ENCODE measurements at regions not wholly inside any gene's neighbourhood (a gene's known extent, or its start where the extent isn't known, plus 50 kb on each side); places are given as distances from the start of the nearest gene placed in this dataset.
A peak's percentile ranks its signal among the peaks of the same experiment; 100 is the strongest.

DNA sequence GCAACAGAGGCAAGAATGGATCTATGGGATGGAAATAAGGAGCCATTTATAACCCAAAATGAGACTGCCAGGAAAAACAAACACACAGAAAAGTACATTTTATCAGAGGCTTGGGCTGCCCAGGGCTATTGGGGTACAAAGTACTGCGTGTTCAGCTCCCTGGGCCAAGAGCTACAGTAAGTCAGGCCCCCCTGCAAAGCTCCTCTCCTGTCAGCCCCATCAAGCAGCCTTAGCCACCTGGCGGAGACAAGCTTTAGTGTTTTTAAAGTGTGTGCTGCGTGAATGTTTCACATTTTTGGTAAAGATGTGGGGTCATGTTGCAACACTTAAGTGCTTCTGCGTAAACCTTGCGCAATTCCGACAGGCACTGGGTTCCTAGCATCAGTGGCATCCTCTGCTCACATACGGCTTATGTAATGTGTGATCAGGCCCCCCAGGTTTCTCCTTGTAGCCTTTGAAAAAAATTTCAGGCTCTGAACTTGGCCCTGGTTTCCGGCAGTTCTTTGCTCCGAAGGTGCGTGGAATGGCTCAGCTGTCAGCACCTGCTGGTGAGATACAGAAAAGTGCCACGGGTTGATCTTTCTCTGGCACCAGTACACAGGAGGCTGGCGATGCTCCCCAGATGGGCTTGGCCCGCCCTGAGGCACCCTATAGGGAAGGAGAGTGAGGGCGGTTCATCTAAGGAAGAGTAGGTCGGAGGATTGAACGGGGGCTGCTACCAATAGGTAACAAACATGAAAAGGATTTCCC, 198.7 kb upstream of the EEA1 start:
- no peak overlapping the region for H3K4me3 ChIP-seq (ENCODE audit: low read length)
- peak; percentile 91 for DNase-seq (ENCODE audit: low read depth)
- peak; percentile 42 for TF ChIP-seq CTCF (conservative IDR thresholded peaks at IDR 0.05; ENCODE audit: low read length)

GRCh38 chr12:93128332-93128707, 199.2 kb upstream of the EEA1 start:
- no peak for TF ChIP-seq CTCF (conservative IDR thresholded peaks at IDR 0.05; ENCODE audit: low read length)

DNA sequence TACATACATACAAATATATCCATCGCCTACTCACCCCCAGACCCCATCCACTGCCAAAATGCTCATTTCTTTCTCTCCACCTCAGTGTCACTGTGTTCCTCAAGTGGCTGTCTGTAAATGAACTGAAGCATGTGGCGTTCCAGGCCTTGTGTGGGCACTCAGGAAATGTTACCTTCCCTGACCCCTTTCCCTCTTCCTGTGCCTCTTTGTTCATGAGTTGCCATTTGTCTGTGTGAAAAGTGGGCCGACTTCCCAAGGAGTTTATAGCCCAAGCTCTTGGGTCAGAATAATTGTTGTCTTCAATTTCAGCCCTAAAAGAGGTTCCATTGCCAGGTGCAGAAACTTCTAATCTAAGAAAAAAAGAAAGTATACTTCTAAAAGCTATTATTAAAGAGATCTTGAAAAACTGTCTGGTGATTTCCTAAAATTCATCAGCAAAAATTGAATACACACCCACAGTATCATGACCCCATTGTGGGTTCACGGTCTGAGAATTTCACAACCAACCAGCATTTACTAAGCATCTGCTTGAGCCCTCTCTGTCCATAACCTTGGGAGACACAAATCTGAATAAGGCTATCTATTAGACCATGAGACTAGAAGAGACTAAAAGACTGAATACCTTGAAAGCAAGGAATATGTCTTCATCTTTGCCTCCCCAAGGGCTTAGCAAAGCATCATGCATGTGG, 201.4 kb upstream of the EEA1 start:
- H3K4me3 ChIP-seq (ENCODE audit: low read length) = no peak overlapping the region
- TF ChIP-seq CTCF (conservative IDR thresholded peaks at IDR 0.05; ENCODE audit: low read length) = no peak
- DNase-seq (ENCODE audit: low read depth) = no peak

More at GRCh38 chr12:93128332-93128707, 199.2 kb upstream of the EEA1 start:
- no peak for DNase-seq (ENCODE audit: low read depth)
- H3K4me3 ChIP-seq (ENCODE audit: low read length) = no peak overlapping the region

DNA sequence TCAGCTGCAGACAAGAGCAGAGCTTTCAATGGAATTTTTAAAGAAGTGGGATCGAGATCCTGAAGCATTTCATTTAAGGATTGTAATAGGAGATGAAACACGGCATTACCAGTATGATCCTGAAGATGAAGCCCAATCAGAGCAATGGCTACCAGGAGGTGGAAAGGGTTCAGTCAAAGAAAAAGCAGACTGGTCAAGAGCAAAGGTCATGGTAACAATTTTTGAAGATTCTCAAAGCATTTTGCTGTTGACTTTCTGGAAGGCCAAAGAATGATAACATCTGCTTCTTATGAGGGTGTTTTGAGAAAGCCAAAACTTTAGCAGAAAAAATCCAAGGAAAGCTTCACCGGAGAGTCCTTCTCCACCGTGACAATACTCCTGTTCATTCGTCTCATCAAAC, 204.3 kb upstream of the EEA1 start:
- DNase-seq (ENCODE audit: low read depth) = no peak
- no peak overlapping the region for H3K4me3 ChIP-seq (ENCODE audit: low read length)
- no peak for TF ChIP-seq CTCF (conservative IDR thresholded peaks at IDR 0.05; ENCODE audit: low read length)

DNA sequence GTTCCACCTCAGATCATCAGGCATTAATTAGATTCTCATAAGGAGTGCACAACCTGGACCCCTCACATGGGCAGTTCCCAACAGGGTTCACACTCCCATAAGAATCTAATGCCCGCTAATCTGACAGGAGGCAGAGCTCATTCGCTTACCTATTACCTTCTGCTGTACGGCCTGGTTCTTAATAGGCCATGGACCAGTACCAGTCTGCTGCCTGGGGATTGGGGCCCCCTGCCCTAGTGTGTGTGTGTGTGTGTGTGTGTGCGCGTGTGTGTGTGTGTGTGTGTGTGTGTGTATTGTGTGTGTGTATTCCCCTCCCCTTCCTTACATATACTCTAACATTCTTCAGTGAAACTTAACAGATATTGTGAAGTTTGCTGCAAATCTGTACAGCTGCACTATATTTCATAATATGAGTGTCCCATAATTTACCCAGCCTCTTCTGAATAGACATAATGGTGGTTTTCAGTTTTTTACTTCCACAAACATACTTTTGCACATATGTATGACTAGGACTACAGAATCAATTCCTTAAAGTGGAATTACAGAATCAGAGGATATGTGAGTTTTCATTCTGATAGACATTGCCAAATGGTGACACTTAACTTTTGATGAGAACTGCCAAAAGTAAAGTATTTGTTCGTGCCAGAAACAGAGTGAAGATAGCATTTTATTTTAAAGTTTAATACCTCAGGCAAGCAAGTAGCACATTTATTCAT, 205.2 kb upstream of the EEA1 start:
- no peak overlapping the region for H3K4me3 ChIP-seq (ENCODE audit: low read length)
- no peak for DNase-seq (ENCODE audit: low read depth)
- TF ChIP-seq CTCF (conservative IDR thresholded peaks at IDR 0.05; ENCODE audit: low read length) = no peak

- no peak for DNase-seq (ENCODE audit: low read depth)
- H3K4me3 ChIP-seq (ENCODE audit: low read length) = no peak overlapping the region
- TF ChIP-seq CTCF (conservative IDR thresholded peaks at IDR 0.05; ENCODE audit: low read length) = no peak
Measured at GRCh38 chr12:93134893-93135285, 205.8 kb upstream of the EEA1 start.

All from AG10803 (cell line).